HG03575 (cell line): ENCODE measurements at regions not wholly inside any gene's neighbourhood (a gene's known extent, or its start where the extent isn't known, plus 50 kb on each side); places are given as distances from the start of the nearest gene placed in this dataset.
"Not testable (repeated sequence)": the region's sequence is repeated elsewhere in the genome, so short reads cannot be mapped to it uniquely, and the experiment has no call there.

Experiments
- ATAC-seq: cut with Tn5 transposase; IDR thresholded peaks from one replicate; pipeline ENCODE4 v1.9.1; 2021; ENCODE audit not compliant: unreplicated experiment, insufficient number of reproducible peaks, low FRiP score; ENCODE audit errors: extremely low read depth

DNA sequence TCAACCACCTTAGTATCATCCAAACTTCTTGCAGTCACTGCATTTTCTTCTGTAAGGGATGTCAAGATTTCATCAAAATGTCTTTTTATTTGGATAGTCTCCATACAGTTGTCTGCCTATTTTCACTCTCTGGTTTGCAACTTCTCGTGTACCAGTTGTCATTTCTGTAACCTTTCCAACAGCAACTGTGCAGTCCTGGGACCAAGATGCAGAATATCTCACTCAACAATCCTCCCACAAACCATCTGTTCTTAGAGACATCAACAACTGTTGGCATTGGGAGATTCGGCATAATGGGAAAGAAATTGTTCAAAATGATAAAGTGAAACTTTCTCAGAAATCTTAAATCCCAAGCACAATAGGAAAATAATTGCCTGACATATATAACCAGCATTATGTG lies 933.6 kb upstream of the SLC39A10 start:
- no peak for ATAC-seq

DNA sequence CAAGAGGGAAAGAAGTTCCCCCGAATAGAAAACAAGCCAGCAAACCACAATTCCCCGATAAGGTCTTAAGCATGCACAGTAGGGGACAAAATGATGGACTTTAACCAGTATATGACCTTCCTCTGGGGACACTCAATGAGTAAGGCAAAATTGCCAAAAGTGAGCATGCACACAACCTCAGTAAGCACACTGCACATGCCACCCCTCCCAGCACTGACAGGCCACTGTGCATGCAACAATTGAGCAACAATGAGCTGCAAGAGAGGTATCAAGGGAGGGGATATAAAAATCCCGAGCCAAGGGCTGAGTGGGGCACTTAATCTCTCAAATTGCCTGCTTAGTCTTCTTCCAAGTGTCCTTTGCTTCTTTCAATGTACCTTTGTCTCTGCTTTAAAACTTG lies 935.8 kb upstream of the SLC39A10 start:
- ATAC-seq: no peak

DNA sequence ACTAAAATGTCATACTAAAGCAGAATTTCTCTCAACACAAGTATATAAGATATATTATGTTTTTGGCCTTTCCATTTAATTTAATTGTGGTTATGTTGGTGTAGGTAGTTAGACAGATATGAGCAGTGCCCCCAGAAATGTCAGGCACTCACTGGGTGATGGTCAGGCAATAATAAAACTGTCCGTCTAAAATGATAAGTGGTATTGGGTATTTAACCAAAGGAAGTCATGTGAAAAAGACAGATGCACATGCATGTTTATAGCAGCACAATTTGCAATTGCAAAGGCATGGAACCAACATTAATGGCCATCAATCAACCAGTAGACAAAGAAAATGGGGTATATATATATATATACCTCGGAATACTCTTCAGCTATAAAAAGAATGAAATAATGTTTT lies 936.6 kb upstream of the SLC39A10 start:
- ATAC-seq: no peak

DNA sequence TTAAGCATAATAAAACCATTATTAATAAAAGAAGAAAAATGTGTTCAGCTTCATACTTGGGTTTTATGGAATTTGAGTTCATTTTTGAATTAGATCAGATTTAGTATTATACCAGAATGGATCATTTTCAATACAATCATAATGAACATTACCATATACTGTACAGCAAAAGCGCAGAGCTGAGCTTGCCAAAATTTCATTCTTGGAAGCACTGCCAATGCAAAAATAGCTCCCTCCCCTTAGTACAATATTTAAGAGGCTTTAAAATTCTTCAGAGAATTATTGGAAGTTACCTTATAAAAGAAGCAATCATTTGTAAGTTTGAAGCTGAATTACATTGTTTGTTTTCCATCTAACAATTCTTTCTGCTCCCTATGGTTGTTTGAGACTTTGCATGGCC lies 938.1 kb upstream of the SLC39A10 start:
- ATAC-seq: no peak

DNA sequence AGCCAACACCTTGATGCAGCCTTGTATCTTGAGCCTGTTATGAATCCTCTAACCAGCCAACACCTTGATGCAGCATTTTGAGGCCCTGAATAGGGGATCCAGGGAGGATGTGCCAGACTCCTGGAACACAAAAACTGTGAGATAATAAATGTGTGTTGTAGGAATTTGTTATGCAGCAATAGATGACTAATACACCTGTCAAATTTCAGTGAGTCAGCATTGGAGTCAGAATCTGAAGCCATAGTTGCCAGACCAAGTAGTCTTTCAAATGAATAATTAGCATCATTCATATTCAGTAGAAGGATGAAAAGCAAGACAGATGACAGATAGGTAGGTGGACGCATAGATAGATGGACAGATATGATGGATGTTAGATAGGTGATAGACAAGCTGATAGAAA lies 942.5 kb upstream of the SLC39A10 start:
- no peak for ATAC-seq

DNA sequence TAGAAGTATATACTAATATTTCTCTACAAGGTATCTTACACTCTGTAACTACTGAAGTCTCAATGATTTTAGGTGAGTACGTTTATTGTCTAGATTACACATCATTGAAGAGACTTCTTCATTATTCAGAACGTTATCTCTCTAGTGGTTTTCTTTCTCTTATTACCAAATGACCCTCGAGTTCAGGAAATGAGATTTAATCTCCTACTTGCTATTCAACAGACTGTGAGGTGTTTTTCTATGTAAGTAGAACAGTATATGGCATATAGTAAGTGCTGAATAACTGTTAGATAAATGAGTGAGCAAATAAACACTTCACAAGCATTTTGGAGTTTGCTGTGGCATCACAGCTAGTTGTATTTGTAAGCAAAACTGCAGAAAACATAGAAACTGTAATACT lies 947.2 kb upstream of the SLC39A10 start:
- no peak for ATAC-seq

DNA sequence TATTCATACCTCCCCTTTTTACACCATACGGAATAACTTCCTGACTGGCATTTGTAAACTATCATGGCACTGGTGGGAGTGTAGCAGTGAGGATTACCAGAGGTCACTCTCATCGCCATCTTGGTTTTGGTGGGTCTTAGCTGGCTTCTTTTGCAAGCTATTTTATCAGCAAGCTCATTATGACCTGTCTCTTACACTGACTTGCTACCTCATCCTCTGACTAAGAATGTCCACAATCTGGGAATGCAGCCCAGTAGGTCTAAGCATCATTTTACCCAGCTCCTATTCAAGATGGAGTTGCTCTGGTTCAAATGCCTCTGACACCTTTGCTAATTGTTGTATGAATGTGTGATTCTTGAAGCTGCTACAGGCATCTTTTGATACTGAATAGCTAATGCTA lies 950.8 kb upstream of the SLC39A10 start:
- ATAC-seq: no peak

DNA sequence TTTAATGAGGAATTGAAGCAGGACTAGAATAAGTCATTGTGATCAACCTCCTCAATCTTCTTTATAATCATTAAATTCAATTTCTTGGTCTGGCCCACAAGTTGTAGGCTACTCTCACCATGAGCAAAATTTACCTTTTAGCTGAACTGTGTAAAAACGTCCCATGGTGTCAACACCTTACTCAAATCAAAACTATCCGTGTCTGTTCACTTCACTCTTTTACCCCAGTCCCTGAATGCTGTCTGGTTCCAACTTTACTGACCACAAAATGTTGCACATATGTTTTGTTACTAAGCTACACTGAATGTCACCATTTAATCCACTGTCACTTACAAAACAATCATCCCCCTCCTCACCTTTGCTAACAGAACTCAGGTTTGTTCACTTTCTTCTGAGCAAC lies 951.6 kb upstream of the SLC39A10 start:
- no peak for ATAC-seq

DNA sequence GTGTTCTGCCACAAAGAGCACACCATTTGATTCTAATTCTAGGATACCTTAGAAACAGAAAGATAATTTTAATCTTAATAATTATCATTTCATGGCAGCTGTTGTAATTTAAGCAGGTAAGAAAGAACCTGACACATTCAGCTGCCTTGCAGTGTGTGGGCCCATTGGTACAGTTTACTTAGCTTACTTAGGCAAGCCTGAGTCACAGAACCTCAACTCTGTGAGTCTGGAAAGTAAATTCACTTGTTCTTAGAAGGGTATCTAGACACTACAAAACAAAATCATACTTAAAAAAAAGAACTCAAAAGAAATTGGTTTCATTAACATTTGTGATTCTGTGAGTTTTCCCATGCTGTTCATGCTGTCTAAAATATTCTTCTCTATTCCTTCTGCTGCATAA lies 956.3 kb upstream of the SLC39A10 start:
- ATAC-seq: no peak

DNA sequence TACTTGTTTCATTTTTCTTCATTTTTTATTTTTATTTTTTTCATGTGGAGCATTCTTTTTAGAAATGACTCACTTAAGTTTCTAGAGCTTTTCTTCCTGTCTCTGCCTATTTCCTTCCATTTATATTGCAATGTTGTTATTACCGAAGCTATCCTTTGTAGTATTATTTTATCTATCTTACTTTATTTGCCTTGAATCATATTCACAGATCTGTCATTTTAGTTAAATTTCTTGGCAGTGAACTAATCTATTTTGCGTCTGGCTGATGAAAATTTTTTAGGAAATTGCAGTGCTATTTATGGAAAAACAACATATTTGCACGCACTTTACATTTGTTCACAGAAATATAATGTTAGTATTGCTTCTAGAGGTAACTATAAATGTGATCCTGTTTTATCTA lies 956.9 kb upstream of the SLC39A10 start:
- ATAC-seq: no peak

DNA sequence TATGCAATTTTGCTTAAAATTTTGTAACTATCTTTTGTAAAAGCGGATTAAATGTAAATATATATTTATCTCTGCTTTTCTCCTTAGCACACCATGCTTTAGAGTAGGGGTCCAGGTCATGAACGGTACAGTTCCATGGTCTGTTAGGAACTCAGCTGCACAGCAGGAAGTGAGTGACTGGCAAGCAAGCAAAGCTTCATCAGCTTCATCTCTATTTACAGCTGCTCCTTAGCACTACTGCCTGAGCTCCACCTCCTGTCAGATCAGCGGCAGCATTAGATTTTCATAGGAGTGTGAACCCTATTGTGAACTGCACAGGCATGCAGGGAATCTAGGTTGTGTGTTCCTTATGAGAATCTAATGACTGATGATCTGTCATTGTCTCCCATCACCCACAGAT lies 959.0 kb upstream of the SLC39A10 start:
- ATAC-seq: no peak

DNA sequence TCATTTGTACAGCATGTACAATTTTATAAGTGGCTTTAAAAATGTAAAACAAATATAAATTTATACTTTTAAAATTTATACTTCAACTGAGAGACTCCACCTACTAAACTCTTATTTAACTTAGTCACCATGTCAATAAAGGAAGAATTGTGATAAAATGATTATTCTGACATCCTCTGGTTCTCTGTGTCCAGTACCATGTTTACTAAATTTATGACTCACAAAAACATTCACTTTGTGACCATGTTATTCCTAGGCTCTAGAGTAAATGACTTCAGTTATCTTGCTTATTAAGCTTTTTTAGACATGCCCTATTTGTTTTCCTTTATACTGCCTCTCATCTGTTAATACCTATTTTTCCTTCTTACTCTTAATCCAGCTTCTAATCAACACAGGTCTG lies 959.6 kb upstream of the SLC39A10 start:
- ATAC-seq: no peak

DNA sequence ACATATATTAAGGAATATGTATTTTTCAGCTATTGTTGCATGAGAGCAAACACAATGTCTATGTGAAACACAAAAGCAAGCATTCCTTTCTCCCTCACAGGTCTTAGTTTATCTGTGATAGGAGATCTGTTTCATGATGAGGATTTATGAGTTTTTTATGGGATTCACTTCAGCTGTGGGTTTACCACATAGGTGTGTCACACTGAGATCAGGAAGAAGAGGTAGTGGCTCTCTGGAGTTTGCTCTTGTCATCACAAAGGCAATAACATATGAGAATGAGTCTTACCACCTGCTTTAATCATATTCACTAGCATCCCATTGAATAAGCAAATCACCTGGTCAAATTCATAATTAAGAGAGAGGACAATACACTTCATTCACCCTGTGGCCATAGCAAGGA lies 960.3 kb upstream of the SLC39A10 start:
- no peak for ATAC-seq

DNA sequence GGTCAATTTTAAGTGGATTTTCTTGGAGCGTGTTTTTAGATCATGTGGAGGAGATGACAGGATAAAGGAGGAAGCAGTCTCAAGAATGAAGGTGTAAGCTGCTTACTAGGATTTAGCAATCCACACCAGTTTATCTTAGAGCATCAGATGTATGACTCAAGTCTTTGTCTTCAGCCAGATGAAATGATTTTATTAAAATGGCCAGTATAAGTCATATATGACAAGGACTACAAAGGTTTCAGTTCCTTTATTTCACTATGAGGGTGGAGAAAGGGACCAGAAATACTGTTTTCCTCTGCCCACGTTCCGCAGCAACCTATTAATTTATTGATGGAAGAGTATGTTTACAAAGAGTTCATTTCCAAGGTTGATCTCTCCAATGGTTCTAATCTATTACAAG lies 970.5 kb upstream of the SLC39A10 start:
- no peak for ATAC-seq

DNA sequence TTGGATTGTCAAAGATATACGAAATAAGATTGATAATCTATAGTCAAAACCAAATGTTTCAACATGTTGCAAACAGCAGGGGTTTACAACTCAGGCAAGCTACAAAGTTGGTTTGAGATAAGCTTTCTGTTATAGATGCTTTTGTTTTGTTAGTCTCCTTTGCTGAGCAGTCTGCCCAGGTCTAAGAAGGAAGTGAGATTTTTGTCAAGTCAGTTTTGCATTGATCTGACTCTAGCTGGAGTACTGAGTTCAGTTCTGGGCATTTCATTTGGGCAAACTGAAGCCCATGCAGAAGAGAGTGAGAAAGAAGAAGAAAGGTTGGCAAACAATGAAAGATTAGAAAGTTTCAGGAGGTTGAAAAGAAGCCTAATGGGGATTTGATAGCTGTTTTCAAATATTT lies 983.0 kb upstream of the SLC39A10 start:
- no peak for ATAC-seq

DNA sequence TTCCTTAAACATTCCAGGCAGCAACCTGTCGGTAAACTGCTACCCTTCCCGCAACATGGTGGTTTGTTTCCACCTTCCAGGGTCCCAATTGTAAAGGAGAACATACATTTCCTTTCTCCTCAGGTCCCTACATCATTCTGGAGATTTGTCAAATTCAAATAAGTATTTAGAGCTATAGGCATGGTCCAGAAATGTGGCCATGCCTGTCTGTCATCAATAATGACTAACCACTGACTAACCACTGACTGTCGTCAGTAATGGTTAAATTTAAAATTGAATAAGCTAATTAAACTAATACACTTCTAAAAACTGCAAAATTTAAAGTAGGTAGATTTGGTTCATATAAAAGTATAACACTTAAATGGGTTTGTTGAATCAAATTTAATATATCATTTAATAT lies 984.0 kb upstream of the SLC39A10 start:
- ATAC-seq: no peak

DNA sequence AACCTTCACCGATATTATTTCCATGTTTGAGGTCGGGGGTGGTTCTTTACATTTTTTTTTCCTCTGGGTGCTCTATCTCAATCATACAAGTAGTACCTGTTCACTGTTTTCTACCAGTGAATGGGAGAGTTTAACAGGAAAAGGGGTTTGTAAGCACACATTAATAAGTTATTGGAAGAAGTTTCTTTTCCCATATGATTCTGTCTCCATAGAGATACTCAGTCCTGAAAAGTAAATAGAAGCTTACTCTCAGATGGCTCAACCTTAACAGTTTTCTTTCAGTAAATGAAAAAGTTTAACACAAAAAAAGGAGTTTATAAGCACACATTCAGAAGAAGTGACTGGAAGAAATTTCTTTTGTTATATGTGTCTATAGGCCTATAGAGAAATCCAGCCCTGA lies 995.6 kb upstream of the SLC39A10 start:
- no peak for ATAC-seq

DNA sequence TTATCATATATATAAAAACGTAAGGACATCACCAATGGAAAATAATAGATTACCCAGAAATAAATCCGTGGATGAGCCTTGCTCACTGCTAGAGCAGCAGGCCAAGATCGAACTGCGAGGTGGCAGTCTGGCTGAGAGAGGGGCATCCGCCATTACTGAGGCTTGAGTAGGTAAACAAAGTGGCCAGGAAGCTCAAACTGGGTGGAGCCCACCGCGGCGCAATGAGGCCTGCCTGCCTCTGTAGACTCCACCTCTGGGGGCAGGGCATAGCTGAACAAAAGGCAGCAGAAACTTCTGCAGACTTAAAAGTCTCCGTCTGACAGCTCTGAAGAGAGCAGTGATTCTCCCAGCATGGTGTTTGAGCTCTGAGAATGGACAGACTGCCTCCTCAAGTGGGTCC lies 1018.0 kb upstream of the SLC39A10 start:
- ATAC-seq: not testable (repeated sequence)

DNA sequence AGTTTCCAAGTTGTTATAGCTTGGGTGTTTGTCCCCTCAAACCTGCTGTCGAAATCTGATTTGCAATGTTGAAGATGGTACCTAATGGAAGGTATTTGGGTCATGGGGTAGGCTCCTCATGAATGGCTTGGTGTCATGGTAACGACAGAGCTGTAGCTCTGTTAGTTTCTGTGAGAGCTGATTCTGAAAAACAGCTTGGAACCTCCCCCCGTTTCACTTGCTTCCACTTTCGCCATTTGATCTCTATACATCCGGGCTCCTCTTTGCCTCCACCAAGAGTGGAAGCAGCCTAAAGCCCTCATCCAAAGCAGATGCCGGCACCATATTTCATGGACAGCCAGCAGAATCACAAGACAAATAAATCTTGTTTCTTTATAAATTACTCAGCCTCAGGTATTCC lies 1035.1 kb upstream of the SLC39A10 start:
- no peak for ATAC-seq

DNA sequence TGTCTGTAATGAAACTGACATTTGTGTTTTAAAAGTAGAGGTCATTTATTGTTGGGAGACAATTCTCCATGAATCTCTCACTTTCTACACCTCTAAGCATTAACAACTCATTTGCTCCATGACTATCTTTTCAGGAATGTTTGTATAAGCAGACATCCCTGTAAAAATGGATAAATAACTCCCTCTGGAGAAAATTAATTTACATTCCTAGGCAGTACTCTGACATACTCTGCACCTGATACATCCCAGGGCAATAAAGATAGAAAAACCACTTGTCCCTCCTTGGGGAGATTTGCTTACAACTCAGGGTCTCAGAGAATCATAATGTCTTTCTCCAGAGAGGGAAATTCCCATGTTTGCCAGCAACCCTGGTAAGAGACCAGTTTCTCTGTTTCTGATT lies 1037.7 kb upstream of the SLC39A10 start:
- ATAC-seq: no peak

DNA sequence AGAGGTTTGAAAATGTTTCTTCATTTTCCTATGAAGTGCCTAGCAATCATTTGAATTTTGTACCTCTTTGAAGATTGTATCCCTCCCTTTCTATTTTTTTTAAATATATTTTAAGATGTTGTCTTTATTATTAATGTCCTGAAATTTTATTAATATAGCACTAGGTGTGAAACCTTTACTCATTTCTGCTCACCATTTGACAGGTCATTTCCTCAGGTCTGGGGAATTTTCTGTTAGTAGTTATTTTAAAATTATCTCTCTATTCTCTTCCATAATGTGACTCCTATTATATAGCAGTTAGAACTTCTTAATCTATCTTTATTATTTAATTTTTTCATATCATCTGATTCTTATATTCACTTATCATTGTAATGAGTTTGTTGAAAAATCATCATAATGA lies 1038.6 kb upstream of the SLC39A10 start:
- ATAC-seq: no peak

DNA sequence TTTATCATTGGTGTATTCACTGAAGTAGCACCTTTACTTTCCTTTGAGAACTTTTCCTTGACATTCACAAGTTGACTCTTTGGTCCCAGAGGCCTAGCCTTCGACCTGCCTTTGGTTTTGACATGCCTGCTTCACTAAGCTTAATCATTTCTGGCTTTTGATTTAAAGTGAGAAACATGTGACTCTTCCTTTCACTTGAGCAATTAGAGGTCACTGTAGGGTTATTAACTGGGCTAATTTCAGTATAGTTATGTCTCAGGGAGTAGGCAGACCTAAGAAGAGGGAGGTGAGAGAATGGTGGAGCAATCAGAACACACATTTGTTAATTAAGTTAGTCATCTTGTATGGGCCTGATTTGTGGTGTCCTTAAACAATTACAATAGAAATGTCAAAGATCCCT lies 1040.7 kb upstream of the SLC39A10 start:
- ATAC-seq: peak; percentile 65
